ENCODE measurements at regions not wholly inside any gene's neighbourhood (a gene's known extent, or its start where the extent isn't known, plus 50 kb on each side); places are given as distances from the start of the nearest gene placed in this dataset.

DNA sequence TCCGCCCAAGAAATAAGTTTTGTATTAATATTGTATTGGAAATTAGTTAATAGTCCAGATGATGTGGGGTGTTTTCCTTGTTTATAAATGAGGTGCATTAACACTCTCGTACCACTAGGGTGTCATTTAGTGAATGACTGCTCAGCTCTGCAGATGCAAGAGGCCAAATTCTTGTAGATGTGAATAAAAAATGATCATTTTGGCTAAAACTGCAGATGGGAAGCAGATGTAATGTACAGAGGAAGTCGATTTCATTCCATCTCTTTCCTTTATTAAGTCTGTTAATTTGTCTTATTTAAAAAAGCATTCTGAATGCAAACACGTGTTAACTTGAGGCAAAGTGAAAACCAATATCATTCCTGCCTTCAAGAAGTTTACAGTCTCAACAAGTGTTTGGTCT lies 108.1 kb downstream of the DHX15 start:
- ATAC-seq (no peak), DNase-seq (no peak)
- H3K9me3 Mint-ChIP-seq: no peaks in the 10 kb centered on the region
- peaks cover 14% of the 10 kb centered on the region for H3K4me1 Mint-ChIP-seq
- no peaks in the 10 kb centered on the region for H3K36me3 Mint-ChIP-seq (ENCODE audit: low read depth)
- peaks cover 64% of the 10 kb centered on the region for H3K27me3 Mint-ChIP-seq
- H3K4me3 Mint-ChIP-seq: no peak overlapping the region
- H3K27ac Mint-ChIP-seq: no peak overlapping the region

DNA sequence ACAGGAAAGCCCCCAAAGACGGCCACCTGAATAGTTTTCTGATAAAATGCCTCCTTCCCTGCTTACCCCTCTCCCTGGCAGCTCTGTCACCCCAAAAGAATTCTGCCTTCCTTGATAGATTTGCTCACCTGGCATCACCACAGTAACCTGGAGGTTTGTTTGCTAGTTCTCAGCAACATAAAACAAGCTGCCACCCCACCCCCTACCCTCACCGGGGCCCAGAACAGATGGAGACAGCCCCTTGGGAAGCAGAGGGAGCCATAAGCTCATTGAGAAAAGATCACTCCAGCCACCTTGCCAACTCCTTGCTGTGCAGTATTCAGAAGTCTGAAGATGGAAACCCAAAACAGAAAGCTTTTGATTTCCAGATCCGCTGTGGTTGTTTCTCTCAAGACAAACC lies 108.6 kb downstream of the DHX15 start:
- Mint-ChIP-seq H3K36me3 (ENCODE audit: low read depth) (no peaks in the 10 kb centered on the region), H3K27ac (no peak overlapping the region), H3K9me3 (no peaks in the 10 kb centered on the region), H3K27me3 (peaks cover 61% of the 10 kb centered on the region), H3K4me3 (no peak overlapping the region), H3K4me1 (peaks cover 16% of the 10 kb centered on the region)
- ATAC-seq: no peak
- DNase-seq: no peak

DNA sequence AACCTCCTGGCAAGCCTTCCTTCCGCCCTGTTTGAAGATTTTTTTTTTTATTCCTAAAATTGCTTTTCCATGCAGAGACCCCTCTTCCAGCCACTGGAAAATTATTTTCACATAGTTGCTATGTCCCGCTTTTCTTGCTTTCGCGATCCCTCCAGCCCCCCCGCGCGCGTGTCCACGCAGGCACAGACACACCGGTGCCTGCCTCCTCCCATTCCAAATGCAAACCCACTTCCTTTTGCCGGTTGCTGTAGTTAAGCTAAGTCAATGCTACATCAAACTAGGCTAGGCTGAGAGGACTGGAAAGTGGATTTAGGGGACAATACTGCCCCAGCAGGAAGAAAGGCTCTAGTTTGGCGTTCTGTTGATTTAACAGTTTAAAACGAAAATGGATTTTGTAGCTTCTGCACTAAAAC lies 111.0 kb downstream of the DHX15 start:
- DNase-seq (no peak), ATAC-seq (no peak)
- Mint-ChIP-seq H3K27ac (no peak overlapping the region), H3K27me3 (peaks cover 74% of the 10 kb centered on the region), H3K9me3 (no peaks in the 10 kb centered on the region), H3K4me3 (peak overlapping the region; percentile 86), H3K4me1 (peaks cover 28% of the 10 kb centered on the region), H3K36me3 (ENCODE audit: low read depth) (no peaks in the 10 kb centered on the region)

DNA sequence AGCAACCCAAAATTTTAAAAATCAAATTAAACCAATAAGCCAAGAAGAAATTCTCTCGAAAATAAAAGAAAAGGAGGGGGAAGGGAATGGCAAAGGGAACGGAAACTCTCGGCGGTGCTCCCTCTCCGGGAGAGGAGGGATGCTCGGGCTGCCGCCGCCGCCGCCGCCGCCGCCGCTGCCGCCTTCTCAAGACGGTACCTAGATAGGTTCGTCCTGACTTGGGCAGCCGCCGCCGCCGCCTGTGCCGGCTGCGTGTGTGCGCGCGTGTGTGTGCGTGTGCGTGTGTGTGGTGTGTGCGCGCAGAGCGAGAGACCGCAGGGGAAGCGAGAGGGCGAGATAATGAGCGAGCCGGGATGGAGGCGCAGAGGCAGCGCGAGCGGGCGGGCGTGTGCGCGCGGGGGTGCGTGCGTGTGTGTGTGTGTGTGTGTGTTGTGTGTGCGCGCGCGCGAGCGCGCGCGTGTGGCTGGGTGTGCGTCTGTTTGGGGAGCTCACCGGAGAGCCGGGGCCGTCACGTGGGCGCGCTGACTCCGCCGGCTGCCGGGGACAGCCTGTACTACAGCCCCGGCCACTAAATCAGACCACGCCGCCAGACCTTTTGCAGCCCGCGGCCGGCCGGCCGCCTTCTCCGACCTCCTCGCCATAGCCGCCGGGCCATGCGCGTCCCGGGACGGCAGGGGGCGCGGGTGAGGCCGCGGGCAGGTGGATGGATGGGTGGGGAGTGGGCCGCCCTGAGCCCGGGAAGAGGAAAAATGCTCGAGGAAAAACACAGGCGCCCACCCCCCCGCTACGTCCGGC lies 111.6 kb downstream of the DHX15 start:
- no peaks in the 10 kb centered on the region for H3K9me3 Mint-ChIP-seq
- ATAC-seq (peak; percentile 47), DNase-seq (peak; percentile 51)
- no peaks in the 10 kb centered on the region for H3K36me3 Mint-ChIP-seq (ENCODE audit: low read depth)
- peaks cover 28% of the 10 kb centered on the region for H3K4me1 Mint-ChIP-seq
- H3K4me3 Mint-ChIP-seq: peak overlapping the region; percentile 86
- no peak overlapping the region for H3K27ac Mint-ChIP-seq
- H3K27me3 Mint-ChIP-seq: peaks cover 76% of the 10 kb centered on the region

DNA sequence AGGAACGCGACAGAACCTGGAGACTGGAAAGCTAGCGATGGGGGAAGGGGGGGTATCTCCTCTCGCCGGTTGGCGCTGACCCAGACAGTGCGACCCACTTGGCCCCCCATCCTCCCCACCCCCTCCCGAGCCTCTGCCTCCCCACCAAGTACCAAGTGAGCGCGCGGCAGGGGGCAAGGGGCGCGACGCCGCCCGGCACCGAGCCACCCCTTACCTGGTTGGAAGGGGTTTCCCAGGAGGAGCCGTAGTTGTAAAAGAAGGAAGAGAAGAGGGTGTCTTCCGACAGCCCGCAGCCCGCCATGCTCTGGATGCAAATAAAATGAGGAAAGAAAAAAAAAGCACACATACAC lies 112.2 kb downstream of the DHX15 start:
- peaks cover 76% of the 10 kb centered on the region for H3K27me3 Mint-ChIP-seq
- no peak for DNase-seq
- H3K4me3 Mint-ChIP-seq: peak overlapping the region; percentile 86
- H3K9me3 Mint-ChIP-seq: no peaks in the 10 kb centered on the region
- no peak overlapping the region for H3K27ac Mint-ChIP-seq
- ATAC-seq: no peak
- peaks cover 28% of the 10 kb centered on the region for H3K4me1 Mint-ChIP-seq
- H3K36me3 Mint-ChIP-seq (ENCODE audit: low read depth): no peaks in the 10 kb centered on the region

DNA sequence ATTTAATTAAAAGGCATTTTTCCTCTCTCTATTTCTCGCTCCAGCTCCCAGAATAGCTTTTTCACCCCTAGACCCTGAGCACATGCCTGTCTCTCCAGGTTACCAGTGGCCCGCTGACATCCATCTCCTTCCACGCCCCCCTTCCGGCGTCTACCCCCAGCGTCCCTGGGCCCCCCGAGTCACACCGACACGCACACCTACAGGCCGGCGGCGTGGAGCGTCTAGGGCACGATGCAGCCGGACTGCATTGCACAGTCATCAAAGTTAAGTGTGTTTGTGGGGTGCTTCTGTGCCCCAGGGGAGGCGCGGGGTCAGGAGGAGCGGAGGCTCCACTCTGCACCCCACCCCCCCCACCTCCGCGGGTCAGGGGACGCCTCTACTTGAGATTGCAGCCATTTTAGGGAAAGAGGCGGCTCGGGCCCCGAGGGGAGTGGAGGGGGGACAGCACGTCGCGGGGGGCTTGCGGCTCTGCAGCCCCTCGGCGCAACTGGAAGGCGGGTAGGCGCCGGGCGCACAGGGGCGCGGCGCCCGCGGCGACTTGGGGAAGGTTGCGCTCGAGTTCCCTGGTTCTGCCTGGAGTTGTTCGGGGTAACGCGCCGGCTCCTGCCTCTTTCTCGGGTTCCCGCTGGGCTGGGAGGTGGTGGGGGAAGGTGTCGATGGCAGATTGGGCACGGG lies 112.7 kb downstream of the DHX15 start:
- H3K4me3 Mint-ChIP-seq: peak overlapping the region; percentile 86
- DNase-seq (peak; percentile 15), ATAC-seq (peak; percentile 9)
- no peaks in the 10 kb centered on the region for H3K9me3 Mint-ChIP-seq
- H3K36me3 Mint-ChIP-seq (ENCODE audit: low read depth): no peaks in the 10 kb centered on the region
- no peak overlapping the region for H3K27ac Mint-ChIP-seq
- peaks cover 28% of the 10 kb centered on the region for H3K4me1 Mint-ChIP-seq
- peaks cover 78% of the 10 kb centered on the region for H3K27me3 Mint-ChIP-seq

DNA sequence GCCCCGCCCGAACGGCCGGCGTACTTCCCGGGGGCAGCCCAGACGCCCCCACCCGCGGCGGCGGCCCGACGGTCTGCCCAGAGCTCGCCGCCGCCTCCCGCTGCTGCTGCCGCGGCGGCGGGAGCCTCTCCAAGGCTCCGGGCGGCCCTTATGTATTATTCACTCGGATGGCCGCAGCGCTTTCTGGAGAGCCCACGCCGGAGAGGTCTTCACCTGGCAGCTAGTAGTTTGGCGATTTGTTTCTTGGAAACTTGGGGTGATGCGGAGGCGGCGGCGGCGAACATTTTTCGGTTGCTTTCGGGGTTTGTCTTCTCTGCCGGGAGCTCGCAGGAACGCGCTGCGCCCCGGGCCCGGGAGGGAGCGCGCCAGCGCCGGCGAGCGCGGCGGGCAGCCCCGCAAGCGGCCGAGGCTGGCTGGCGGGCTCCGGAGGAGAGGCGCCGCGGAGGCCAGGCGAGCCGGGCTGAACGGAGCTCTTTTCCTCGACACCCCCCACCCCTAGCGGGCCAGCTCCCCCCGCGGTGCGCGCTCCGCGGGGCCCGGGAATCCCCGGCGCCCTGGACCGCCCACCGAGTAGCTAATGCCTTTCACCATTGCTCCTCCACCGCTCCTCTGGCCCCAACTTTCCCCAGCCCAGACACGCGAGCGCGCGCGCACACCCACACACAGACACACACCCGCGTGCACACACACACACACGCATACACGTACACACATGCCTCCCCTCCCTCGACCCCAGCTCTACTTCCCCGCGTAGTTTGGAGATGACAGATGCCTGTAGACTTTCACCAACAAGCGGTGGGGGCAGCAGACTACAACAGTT lies 113.5 kb downstream of the DHX15 start:
- Mint-ChIP-seq H3K27me3 (peaks cover 78% of the 10 kb centered on the region), H3K36me3 (ENCODE audit: low read depth) (no peaks in the 10 kb centered on the region), H3K4me1 (peaks cover 28% of the 10 kb centered on the region), H3K4me3 (peak overlapping the region; percentile 86), H3K9me3 (no peaks in the 10 kb centered on the region), H3K27ac (no peak overlapping the region)
- peak; percentile 22 for ATAC-seq
- peak; percentile 24 for DNase-seq

DNA sequence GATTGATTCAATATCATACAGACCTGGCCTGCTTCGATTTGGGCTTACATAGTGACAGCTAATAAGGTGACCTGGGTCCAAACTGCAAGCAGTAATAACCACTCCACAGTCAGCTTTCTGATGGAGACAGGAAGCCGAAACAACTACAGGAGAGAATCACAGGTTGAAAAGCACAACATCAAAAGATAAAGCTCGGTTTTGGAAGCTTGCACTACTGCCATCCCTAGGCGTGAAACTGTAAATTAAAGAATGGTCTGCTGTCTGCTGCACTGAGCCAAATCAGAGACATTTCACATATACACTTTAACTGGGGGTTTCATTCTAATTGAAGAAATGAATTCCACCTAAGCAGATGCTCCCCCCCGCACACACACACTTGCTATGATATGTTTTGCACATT lies 116.3 kb downstream of the DHX15 start:
- DNase-seq (no peak), ATAC-seq (no peak)
- Mint-ChIP-seq H3K36me3 (ENCODE audit: low read depth) (no peaks in the 10 kb centered on the region), H3K4me1 (peaks cover 22% of the 10 kb centered on the region), H3K27ac (no peak overlapping the region), H3K9me3 (no peaks in the 10 kb centered on the region), H3K4me3 (no peak overlapping the region), H3K27me3 (peaks cover 72% of the 10 kb centered on the region)

DNA sequence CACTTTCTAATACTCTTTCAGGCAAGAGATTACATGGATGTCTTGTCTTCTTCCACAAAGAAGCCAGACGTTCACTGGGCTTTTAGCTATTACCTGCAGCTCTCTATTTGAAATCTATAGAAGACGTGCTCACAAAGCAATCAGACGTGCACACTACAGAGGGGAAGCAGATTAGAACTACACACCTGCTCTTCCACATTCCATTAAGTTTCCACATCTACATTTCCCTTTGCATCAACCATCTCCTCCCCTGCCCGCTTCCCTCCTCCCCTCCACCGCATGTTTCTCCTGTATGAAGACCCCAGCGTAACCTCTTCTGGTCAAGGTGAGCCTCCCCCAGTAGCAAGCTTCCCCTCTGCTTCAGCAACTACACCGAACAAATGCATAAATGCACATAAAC lies 119.8 kb downstream of the DHX15 start:
- no peaks in the 10 kb centered on the region for H3K9me3 Mint-ChIP-seq
- no peaks in the 10 kb centered on the region for H3K36me3 Mint-ChIP-seq (ENCODE audit: low read depth)
- no peak overlapping the region for H3K4me3 Mint-ChIP-seq
- H3K4me1 Mint-ChIP-seq: peaks cover 4% of the 10 kb centered on the region
- ATAC-seq (no peak), DNase-seq (no peak)
- no peak overlapping the region for H3K27ac Mint-ChIP-seq
- H3K27me3 Mint-ChIP-seq: peaks cover 61% of the 10 kb centered on the region

DNA sequence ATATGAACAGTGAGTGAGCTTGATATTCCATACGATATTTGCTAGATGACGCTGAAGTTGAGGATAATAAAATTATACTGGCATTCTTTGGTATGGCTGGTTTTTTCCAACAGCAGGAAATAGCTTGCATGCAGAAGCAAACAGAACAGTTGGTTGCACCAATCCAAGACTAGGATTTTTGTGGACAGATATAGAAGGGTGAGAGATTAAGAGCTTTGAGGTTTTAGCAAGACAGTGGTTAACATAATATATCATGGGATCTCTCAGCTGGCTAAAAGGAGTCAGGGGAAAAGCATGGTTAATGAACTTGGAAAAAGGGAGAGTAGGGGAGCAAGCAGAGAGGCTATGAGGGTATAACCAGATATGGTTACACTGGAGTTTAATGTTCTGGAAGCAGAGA lies 127.9 kb downstream of the DHX15 start:
- peaks cover 17% of the 10 kb centered on the region for H3K27me3 Mint-ChIP-seq
- ATAC-seq: no peak
- H3K27ac Mint-ChIP-seq: no peak overlapping the region
- peaks cover 6% of the 10 kb centered on the region for H3K9me3 Mint-ChIP-seq
- DNase-seq: no peak
- H3K4me1 Mint-ChIP-seq: no peaks in the 10 kb centered on the region
- H3K36me3 Mint-ChIP-seq (ENCODE audit: low read depth): no peaks in the 10 kb centered on the region
- H3K4me3 Mint-ChIP-seq: no peak overlapping the region

DNA sequence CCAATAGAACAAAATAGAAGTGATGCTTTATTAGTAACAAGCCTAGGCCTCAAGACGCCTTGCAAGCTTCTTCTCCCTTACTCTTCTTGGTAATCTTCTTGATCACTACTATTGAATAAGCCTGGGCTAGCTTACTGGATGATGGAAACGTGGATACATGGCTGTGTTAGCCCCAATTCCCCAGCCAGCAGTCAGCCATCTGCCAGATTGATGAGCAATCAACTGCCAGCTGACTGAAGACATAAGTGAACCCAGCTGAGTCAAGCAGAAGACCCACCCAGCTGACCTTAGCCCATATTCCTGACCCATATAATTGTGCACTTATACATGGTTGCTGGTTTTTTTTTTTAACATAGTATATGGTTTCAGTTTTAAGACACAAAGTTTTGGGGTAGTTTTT lies 130.4 kb downstream of the DHX15 start:
- DNase-seq (no peak), ATAC-seq (no peak)
- Mint-ChIP-seq H3K36me3 (ENCODE audit: low read depth) (no peaks in the 10 kb centered on the region), H3K4me1 (no peaks in the 10 kb centered on the region), H3K4me3 (no peak overlapping the region), H3K27ac (no peak overlapping the region), H3K9me3 (peaks cover 6% of the 10 kb centered on the region), H3K27me3 (peaks cover 16% of the 10 kb centered on the region)

DNA sequence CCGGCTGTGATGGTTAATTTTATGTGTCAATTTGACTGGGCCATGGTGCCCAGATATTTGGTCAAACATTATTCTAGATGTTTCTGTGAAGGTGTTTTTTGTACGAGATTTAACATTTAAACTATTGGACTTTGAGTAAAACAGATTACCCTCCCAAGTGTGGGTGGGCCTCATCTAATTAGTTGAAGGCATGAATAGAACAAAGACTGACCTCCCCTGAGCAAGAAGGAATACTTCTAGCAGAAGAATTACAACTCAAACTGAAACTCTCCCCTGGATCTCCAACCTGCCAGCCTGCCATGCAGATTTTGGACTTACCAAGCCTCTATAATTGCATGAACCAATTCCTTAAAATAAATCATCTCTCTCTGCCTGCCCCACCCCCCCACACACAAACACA lies 132.5 kb downstream of the DHX15 start:
- peaks cover 29% of the 10 kb centered on the region for H3K27me3 Mint-ChIP-seq
- H3K4me1 Mint-ChIP-seq: no peaks in the 10 kb centered on the region
- ATAC-seq (no peak), DNase-seq (no peak)
- H3K36me3 Mint-ChIP-seq (ENCODE audit: low read depth): no peaks in the 10 kb centered on the region
- peaks cover 6% of the 10 kb centered on the region for H3K9me3 Mint-ChIP-seq
- no peak overlapping the region for H3K27ac Mint-ChIP-seq
- no peak overlapping the region for H3K4me3 Mint-ChIP-seq

DNA sequence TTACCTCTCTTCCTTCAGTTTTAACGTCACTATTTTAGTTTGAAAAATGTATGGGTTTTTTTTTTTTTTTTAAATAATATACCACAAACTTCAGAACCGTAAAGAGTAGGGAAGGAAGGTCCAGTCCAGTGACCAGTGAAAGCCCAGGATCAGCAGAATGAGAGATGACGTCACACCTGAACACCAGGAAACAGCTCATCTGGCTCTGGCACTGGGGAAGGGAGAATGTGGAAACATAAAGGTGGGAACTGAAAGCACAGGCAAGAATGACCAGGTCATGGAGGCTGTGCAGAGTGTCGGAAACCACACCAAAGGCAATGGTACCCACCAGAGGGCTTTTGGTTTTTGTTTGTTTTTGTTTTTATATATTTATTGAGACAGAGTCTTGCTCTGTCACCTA lies 141.2 kb downstream of the DHX15 start:
- Mint-ChIP-seq H3K9me3 (no peaks in the 10 kb centered on the region), H3K27ac (no peak overlapping the region), H3K27me3 (peaks cover 11% of the 10 kb centered on the region), H3K4me3 (no peak overlapping the region), H3K4me1 (no peaks in the 10 kb centered on the region), H3K36me3 (ENCODE audit: low read depth) (no peaks in the 10 kb centered on the region)
- no peak for ATAC-seq
- no peak for DNase-seq

DNA sequence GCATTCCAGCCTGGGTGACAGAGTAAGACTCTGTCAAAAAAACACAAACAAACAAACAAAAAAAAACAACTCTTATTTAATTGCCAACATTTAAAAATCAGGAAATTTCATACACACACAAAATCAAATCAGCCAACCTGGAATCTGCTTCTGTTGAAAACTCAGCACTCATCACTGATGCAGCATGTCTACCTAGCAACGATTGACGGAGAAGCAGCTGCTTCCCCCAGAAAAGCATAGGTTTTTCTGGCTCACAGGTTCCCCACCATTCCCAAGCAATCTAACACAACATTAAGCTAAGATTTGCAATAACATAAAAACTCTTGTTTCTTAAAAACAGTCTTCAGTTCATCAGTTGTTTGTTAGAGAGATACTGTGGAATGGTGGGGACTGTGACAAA lies 143.6 kb downstream of the DHX15 start:
- Mint-ChIP-seq H3K27ac (no peak overlapping the region), H3K4me3 (no peak overlapping the region), H3K36me3 (ENCODE audit: low read depth) (no peaks in the 10 kb centered on the region), H3K27me3 (peaks cover 6% of the 10 kb centered on the region), H3K4me1 (no peaks in the 10 kb centered on the region), H3K9me3 (no peaks in the 10 kb centered on the region)
- ATAC-seq: no peak
- DNase-seq: no peak

DNA sequence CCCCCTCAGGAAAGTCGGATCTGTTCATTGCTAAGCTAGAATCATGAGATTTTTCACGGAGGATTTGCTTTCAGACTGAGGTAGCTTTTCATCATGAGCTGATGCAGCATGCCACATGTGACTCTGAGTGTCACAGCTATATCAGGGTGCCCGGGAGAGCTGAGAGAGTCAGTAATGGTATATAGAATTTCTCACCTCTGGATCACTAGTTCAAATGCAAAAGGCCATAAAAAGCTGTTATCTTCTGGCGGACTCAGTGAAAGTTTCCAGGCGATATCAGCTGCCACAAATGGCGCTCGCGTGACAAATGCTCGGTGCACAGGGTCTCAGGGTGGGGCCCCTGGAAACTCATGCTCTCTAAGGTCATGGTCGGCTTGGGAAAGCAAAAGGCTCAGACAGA lies 150.1 kb downstream of the DHX15 start:
- H3K36me3 Mint-ChIP-seq (ENCODE audit: low read depth): no peaks in the 10 kb centered on the region
- H3K27ac Mint-ChIP-seq: no peak overlapping the region
- no peaks in the 10 kb centered on the region for H3K4me1 Mint-ChIP-seq
- peaks cover 13% of the 10 kb centered on the region for H3K27me3 Mint-ChIP-seq
- DNase-seq: no peak
- H3K9me3 Mint-ChIP-seq: no peaks in the 10 kb centered on the region
- no peak overlapping the region for H3K4me3 Mint-ChIP-seq
- ATAC-seq: no peak

Measured in activated naive CD8-positive, alpha-beta T cell treated with anti-CD3 and anti-CD28 coated beads, Interleukin-2, amount 50 U/mL, for 24 hours (primary cell).